Panc1 (cell line): ENCODE measurements at regions not wholly inside any gene's neighbourhood (a gene's known extent, or its start where the extent isn't known, plus 50 kb on each side); places are given as distances from the start of the nearest gene placed in this dataset.

Source experiments
- ATAC-seq: fragments of 200-7000 bp; cut with Tn5 transposase; 2 replicates; pipeline ENCODE4 v1.9.1; 2020; ENCODE audit warnings: mild to moderate bottlenecking, moderate library complexity
- BruUV-seq: library from RNA; stranded (reverse); fragments of 400-500 nt; replicated peaks from 2 replicates; lab custom pipeline; 2021; lab: Mats Ljungman, UMichigan
- CTCF ChIA-PET: fragments of 300-600 bp; sonication (Branson Sonifier 250); formaldehyde crosslinking; loops from one replicate; lab custom pipeline; 2022; ENCODE audit warnings: antibody characterized with exemption; lab: Charles Lee
- POLR2A ChIA-PET: fragments of 300-600 bp; sonication (Branson Sonifier 250); formaldehyde crosslinking; loops from one replicate; lab custom pipeline; 2022; ENCODE audit warnings: antibody characterized with exemption; lab: Charles Lee
- DNase-seq: peaks from one replicate; pipeline ENCODE4 v3.0.0-alpha.2; 2010; ENCODE audit warnings: low read depth, low spot score
- H3K27ac ChIP-seq: 2 replicates; pipeline ENCODE4 v1.5.1; 2011; ENCODE audit warnings: mild to moderate bottlenecking, low read length, inconsistent platforms
- H3K27me3 ChIP-seq: fragments of 200-500 bp; sonication (Bioruptor generic); 2 replicates; pipeline ENCODE4 v1.6.0; 2014; ENCODE audit warnings: low read length, inconsistent platforms; ENCODE audit not compliant: control insufficient read depth, insufficient read depth
- H3K36me3 ChIP-seq: fragments of 200-500 bp; sonication (Bioruptor generic); 2 replicates; pipeline ENCODE4 v1.5.1; 2014; ENCODE audit warnings: inconsistent platforms, mild to moderate bottlenecking, low read length, moderate library complexity; ENCODE audit not compliant: control insufficient read depth, insufficient read depth
- H3K4me1 ChIP-seq: 2 replicates; pipeline ENCODE4 v1.5.1; 2011; ENCODE audit warnings: inconsistent platforms, mild to moderate bottlenecking, low read length, moderate library complexity; ENCODE audit not compliant: control insufficient read depth, insufficient read depth
- H3K4me3 ChIP-seq, 2 experiments: 2 replicates each; pipeline ENCODE4 v1.5.1; 2011 to 2012; ENCODE audit warnings: low read depth in 2 of 2, low read length in 2 of 2, mild to moderate bottlenecking in 2 of 2, inconsistent platforms in 1 of 2, moderate library complexity in 1 of 2
- H3K9me3 ChIP-seq: fragments of 200-500 bp; sonication (Bioruptor generic); 2 replicates; pipeline ENCODE4 v1.5.1; 2014; ENCODE audit warnings: low read depth, mild to moderate bottlenecking, inconsistent platforms, low read length, moderate library complexity; ENCODE audit not compliant: control insufficient read depth, insufficient read depth
- CTCF ChIP-seq: fragments of 450-650 bp; IDR thresholded peaks from 2 replicates; pipeline ENCODE4 v1.5.1; 2017; ENCODE audit warnings: mild to moderate bottlenecking
- POLR2AphosphoS5 ChIP-seq: IDR thresholded peaks from 2 replicates; pipeline ENCODE4 v1.6.1; 2012; ENCODE audit warnings: mild to moderate bottlenecking, low read depth, low read length, moderate library complexity
- REST ChIP-seq, 2 experiments: IDR thresholded peaks; 2 replicates each; pipeline ENCODE4 v1.6.1; 2011 to 2012; ENCODE audit warnings: low read depth in 2 of 2, control low read depth in 1 of 2, low read length in 1 of 2, mild to moderate bottlenecking in 1 of 2, moderate library complexity in 1 of 2; ENCODE audit not compliant: insufficient read depth in 1 of 2
- SIN3A ChIP-seq: IDR thresholded peaks from 2 replicates; pipeline ENCODE4 v1.6.1; 2012; ENCODE audit warnings: low read depth, mild to moderate bottlenecking, low read length, moderate library complexity, borderline replicate concordance; ENCODE audit not compliant: insufficient read depth
- TCF7L2 ChIP-seq: IDR thresholded peaks from 2 replicates; pipeline ENCODE4 v1.6.1; 2011; ENCODE audit warnings: mild to moderate bottlenecking, low read depth, low read length, inconsistent platforms
- in situ Hi-C: cut with HindIII; loops from 2 replicates; pipeline ENCODE4 v1.10.0; 2016; ENCODE audit warnings: low sequenced_read_pairs, low pct_unique_long_range_greater_than_20kb
- intact Hi-C: fragments of 100-400 bp; cut with micrococcal nuclease; formaldehyde crosslinking; loops from one replicate; pipeline ENCODE4 v1.10.0; 2022; ENCODE audit not compliant: unreplicated experiment

- CTCF ChIA-PET: no interaction called here
- DNase-seq (no peak), ATAC-seq (no peak)
- BruUV-seq: no TSS peak
- no peaks in the 10 kb centered on the region for H3K4me1 ChIP-seq
- POLR2A ChIA-PET: no interaction called here
- no peak overlapping the region for H3K4me3 ChIP-seq
- intact Hi-C loops (no loop called here), in situ Hi-C loops (no loop called here)
- TF ChIP-seq CTCF: no peak
- no peak for TF ChIP-seq POLR2AphosphoS5
- no peak for TF ChIP-seq TCF7L2
- TF ChIP-seq SIN3A: no peak
- TF ChIP-seq REST (IDR thresholded peaks at IDR 0.05; ENCODE audit: insufficient read depth in 1 of 2, low read depth in 2 of 2, low read length in 1 of 2): no peak
- no peaks in the 10 kb centered on the region for H3K36me3 ChIP-seq
- no peak overlapping the region for H3K27ac ChIP-seq
- no peaks in the 10 kb centered on the region for H3K27me3 ChIP-seq
- no peaks in the 10 kb centered on the region for H3K9me3 ChIP-seq
These were observed 593.3 kb downstream of the CCSER2 start for GRCh38 chr10:84921701-84922100.

GRCh38 chr10:84924131-84924530 lies 595.7 kb downstream of the CCSER2 start:
- Histone ChIP-seq H3K36me3 (no peaks in the 10 kb centered on the region), H3K9me3 (no peaks in the 10 kb centered on the region), H3K27me3 (no peaks in the 10 kb centered on the region), H3K27ac (no peak overlapping the region), H3K4me3 (no peak overlapping the region), H3K4me1 (no peaks in the 10 kb centered on the region)
- ATAC-seq (no peak), DNase-seq (no peak)
- BruUV-seq: no TSS peak
- intact Hi-C loops: no loop called here
- in situ Hi-C loops: no loop called here
- no peak for TF ChIP-seq SIN3A
- TF ChIP-seq CTCF: no peak
- TF ChIP-seq TCF7L2: no peak
- TF ChIP-seq POLR2AphosphoS5: no peak
- TF ChIP-seq REST (IDR thresholded peaks at IDR 0.05; ENCODE audit: insufficient read depth in 1 of 2, low read depth in 2 of 2, low read length in 1 of 2): no peak
- CTCF ChIA-PET: no interaction called here
- POLR2A ChIA-PET: no interaction called here
